ENCODE measurements at regions not wholly inside any gene's neighbourhood (a gene's known extent, or its start where the extent isn't known, plus 50 kb on each side); places are given as distances from the start of the nearest gene placed in this dataset.

- DNase-seq (ENCODE audit: low read depth in 3 of 3): no peak
These were observed 308.4 kb upstream of the DPH6 start for GRCh38 chr15:35854316-35854715.

- DNase-seq (ENCODE audit: low read depth in 3 of 3): no peak
These were observed 311.7 kb upstream of the DPH6 start for GRCh38 chr15:35857567-35858226.

- no peak for DNase-seq (ENCODE audit: low read depth in 3 of 3)
These were observed 312.7 kb upstream of the DPH6 start for GRCh38 chr15:35858707-35859106.

GRCh38 chr15:35863655-35864054 lies 317.7 kb upstream of the DPH6 start:
- DNase-seq (ENCODE audit: low read depth in 3 of 3): no peak

- DNase-seq (ENCODE audit: low read depth in 3 of 3): no peak
These were observed 321.4 kb upstream of the DPH6 start for GRCh38 chr15:35867356-35867755.

- DNase-seq (ENCODE audit: low read depth in 3 of 3): no peak
These were observed 325.3 kb upstream of the DPH6 start for GRCh38 chr15:35871282-35871681.

- DNase-seq (ENCODE audit: low read depth in 3 of 3): no peak
These were observed 325.8 kb upstream of the DPH6 start for GRCh38 chr15:35871812-35872211.

- DNase-seq (ENCODE audit: low read depth in 3 of 3): no peak
These were observed 326.6 kb upstream of the DPH6 start for GRCh38 chr15:35872577-35872976.

GRCh38 chr15:35874260-35874905 lies 328.4 kb upstream of the DPH6 start:
- DNase-seq (ENCODE audit: low read depth in 3 of 3): no peak

GRCh38 chr15:35876762-35877161 lies 330.8 kb upstream of the DPH6 start:
- no peak for DNase-seq (ENCODE audit: low read depth in 3 of 3)

GRCh38 chr15:35880896-35881295 lies 334.9 kb upstream of the DPH6 start:
- DNase-seq (ENCODE audit: low read depth in 3 of 3): no peak

- DNase-seq (ENCODE audit: low read depth in 3 of 3): no peak
These were observed 339.9 kb upstream of the DPH6 start for GRCh38 chr15:35885870-35886269.

GRCh38 chr15:35886765-35887164 lies 340.8 kb upstream of the DPH6 start:
- DNase-seq (ENCODE audit: low read depth in 3 of 3): no peak

- DNase-seq (ENCODE audit: low read depth in 3 of 3): no peak
These were observed 342.9 kb upstream of the DPH6 start for GRCh38 chr15:35888815-35889214.

- no peak for DNase-seq (ENCODE audit: low read depth in 3 of 3)
These were observed 361.5 kb upstream of the DPH6 start for GRCh38 chr15:35907511-35907910.

- no peak for DNase-seq (ENCODE audit: low read depth in 3 of 3)
These were observed 363.4 kb upstream of the DPH6 start for GRCh38 chr15:35909414-35909813.

- DNase-seq (ENCODE audit: low read depth in 3 of 3): no peak
These were observed 364.3 kb upstream of the DPH6 start for GRCh38 chr15:35910227-35910626.

GRCh38 chr15:35911052-35911777 lies 365.2 kb upstream of the DPH6 start:
- DNase-seq (ENCODE audit: low read depth in 3 of 3): no peak

- DNase-seq (ENCODE audit: low read depth in 3 of 3): no peak
These were observed 366.2 kb upstream of the DPH6 start for GRCh38 chr15:35912196-35912595.

GRCh38 chr15:35914573-35914972 lies 368.6 kb upstream of the DPH6 start:
- no peak for DNase-seq (ENCODE audit: low read depth in 3 of 3)

GRCh38 chr15:35921046-35921445 lies 375.1 kb upstream of the DPH6 start:
- no peak for DNase-seq (ENCODE audit: low read depth in 3 of 3)

- no peak for DNase-seq (ENCODE audit: low read depth in 3 of 3)
These were observed 379.5 kb upstream of the DPH6 start for GRCh38 chr15:35925275-35926006.

All from stimulated activated CD4-positive, alpha-beta T cell treated with anti-CD3 and anti-CD28 coated beads, TNF-alpha, amount 100 ng/mL, for 24 hours (primary cell).